HUES64 (cell line): ENCODE measurements at regions not wholly inside any gene's neighbourhood (a gene's known extent, or its start where the extent isn't known, plus 50 kb on each side); places are given as distances from the start of the nearest gene placed in this dataset.

Experiments used
- H3K27ac ChIP-seq: 2 replicates; pipeline ENCODE4 v1.7.0; 2013; ENCODE audit warnings: low read depth, low read length, inconsistent platforms
- H3K27me3 ChIP-seq: 2 replicates; pipeline ENCODE4 v1.6.1; 2013; ENCODE audit warnings: mild to moderate bottlenecking, low read length; ENCODE audit not compliant: insufficient read depth
- H3K36me3 ChIP-seq: 2 replicates; pipeline ENCODE4 v1.6.1; 2013; ENCODE audit warnings: mild to moderate bottlenecking, low read length; ENCODE audit not compliant: insufficient read depth
- H3K4me1 ChIP-seq: 2 replicates; pipeline ENCODE4 v1.6.1; 2013; ENCODE audit warnings: mild to moderate bottlenecking, low read length, moderate library complexity; ENCODE audit not compliant: insufficient read depth
- H3K4me3 ChIP-seq: 2 replicates; pipeline ENCODE4 v1.5.1; 2013; ENCODE audit warnings: mild to moderate bottlenecking, low read length, moderate library complexity
- H3K9ac ChIP-seq: 2 replicates; pipeline ENCODE4 v1.6.1; 2013; ENCODE audit warnings: mild to moderate bottlenecking, low read depth, low read length
- H3K9me3 ChIP-seq: 2 replicates; pipeline ENCODE4 v1.6.1; 2013; ENCODE audit warnings: low read depth, low read length; ENCODE audit not compliant: insufficient read depth
- WGBS: fragments of 150-250, 120-280 bp; methylation state at CpG from one replicate; pipeline ENCODE4 v1.1.7; 2013; ENCODE audit warnings: missing lambda C conversion rate; 5-methylcytosine and 5-hydroxymethylcytosine counted together

- 58% methylated on average over 14 of the region's 16 CpGs for WGBS
- peaks cover 6% of the 10 kb centered on the region for H3K4me1 ChIP-seq
Measured at GRCh38 chr18:78624646-78625279, 354.9 kb upstream of the SALL3 start.

GRCh38 chr18:78625847-78626246 is 353.8 kb upstream of the SALL3 start:
- H3K27me3 ChIP-seq = no peaks in the 10 kb centered on the region
- 96% methylated on average over 4 of the region's 5 CpGs for WGBS
- peaks cover 6% of the 10 kb centered on the region for H3K4me1 ChIP-seq
- no peaks in the 10 kb centered on the region for H3K36me3 ChIP-seq
- H3K4me3 ChIP-seq = no peak overlapping the region
- H3K27ac ChIP-seq = no peak overlapping the region
- no peaks in the 10 kb centered on the region for H3K9me3 ChIP-seq
- no peak overlapping the region for H3K9ac ChIP-seq

More at GRCh38 chr18:78624646-78625279, 354.9 kb upstream of the SALL3 start:
- H3K27ac ChIP-seq = no peak overlapping the region
- H3K4me3 ChIP-seq = no peak overlapping the region
- no peaks in the 10 kb centered on the region for H3K27me3 ChIP-seq
- H3K9me3 ChIP-seq = no peaks in the 10 kb centered on the region
- no peak overlapping the region for H3K9ac ChIP-seq
- no peaks in the 10 kb centered on the region for H3K36me3 ChIP-seq

GRCh38 chr18:78627551-78628346 is 351.9 kb upstream of the SALL3 start:
- Histone ChIP-seq H3K27ac (no peak overlapping the region), H3K4me1 (peaks cover 6% of the 10 kb centered on the region), H3K9ac (no peak overlapping the region), H3K27me3 (no peaks in the 10 kb centered on the region), H3K4me3 (no peak overlapping the region), H3K9me3 (no peaks in the 10 kb centered on the region), H3K36me3 (no peaks in the 10 kb centered on the region)
- 92% methylated on average over 21 of the region's 21 CpGs for WGBS

- H3K27ac ChIP-seq = no peak overlapping the region
- H3K4me1 ChIP-seq = peaks cover 5% of the 10 kb centered on the region
- H3K9me3 ChIP-seq = no peaks in the 10 kb centered on the region
- WGBS = 87% methylated on average over 12 of the region's 15 CpGs
- H3K36me3 ChIP-seq = no peaks in the 10 kb centered on the region
- H3K27me3 ChIP-seq = no peaks in the 10 kb centered on the region
- H3K4me3 ChIP-seq = no peak overlapping the region
- H3K9ac ChIP-seq = no peak overlapping the region
Measured at GRCh38 chr18:78629426-78629825, 350.2 kb upstream of the SALL3 start.

- no peaks in the 10 kb centered on the region for H3K9me3 ChIP-seq
- no peak overlapping the region for H3K9ac ChIP-seq
- WGBS = 84% methylated on average over 17 of the region's 17 CpGs
Measured at GRCh38 chr18:78630356-78630755, 349.3 kb upstream of the SALL3 start.

GRCh38 chr18:78630981-78631510 is 348.6 kb upstream of the SALL3 start:
- Histone ChIP-seq H3K9ac (no peak overlapping the region), H3K27ac (no peak overlapping the region), H3K27me3 (no peaks in the 10 kb centered on the region), H3K36me3 (no peaks in the 10 kb centered on the region), H3K9me3 (no peaks in the 10 kb centered on the region), H3K4me3 (no peak overlapping the region), H3K4me1 (no peaks in the 10 kb centered on the region)
- 86% methylated on average over 13 of the region's 14 CpGs for WGBS

More at GRCh38 chr18:78630356-78630755, 349.3 kb upstream of the SALL3 start:
- Histone ChIP-seq H3K36me3 (no peaks in the 10 kb centered on the region), H3K4me1 (no peaks in the 10 kb centered on the region), H3K27me3 (no peaks in the 10 kb centered on the region), H3K27ac (no peak overlapping the region), H3K4me3 (no peak overlapping the region)

- Histone ChIP-seq H3K27me3 (no peaks in the 10 kb centered on the region), H3K36me3 (no peaks in the 10 kb centered on the region), H3K4me1 (no peaks in the 10 kb centered on the region), H3K9ac (no peak overlapping the region), H3K27ac (no peak overlapping the region), H3K9me3 (no peaks in the 10 kb centered on the region), H3K4me3 (no peak overlapping the region)
- 91% methylated on average over 11 of the region's 11 CpGs for WGBS
Measured at GRCh38 chr18:78632111-78632541, 347.5 kb upstream of the SALL3 start.

GRCh38 chr18:78634061-78634696 is 345.4 kb upstream of the SALL3 start:
- Histone ChIP-seq H3K9ac (no peak overlapping the region), H3K27ac (no peak overlapping the region), H3K36me3 (no peaks in the 10 kb centered on the region), H3K4me3 (no peak overlapping the region), H3K9me3 (no peaks in the 10 kb centered on the region), H3K27me3 (no peaks in the 10 kb centered on the region), H3K4me1 (no peaks in the 10 kb centered on the region)
- WGBS = 86% methylated on average over 20 of the region's 20 CpGs

- H3K27ac ChIP-seq = no peak overlapping the region
- no peaks in the 10 kb centered on the region for H3K4me1 ChIP-seq
- no peaks in the 10 kb centered on the region for H3K9me3 ChIP-seq
- WGBS = 93% methylated on average over 29 of the region's 29 CpGs
- H3K9ac ChIP-seq = no peak overlapping the region
- no peak overlapping the region for H3K4me3 ChIP-seq
- no peaks in the 10 kb centered on the region for H3K27me3 ChIP-seq
- H3K36me3 ChIP-seq = no peaks in the 10 kb centered on the region
Measured at GRCh38 chr18:78635093-78635800, 344.4 kb upstream of the SALL3 start.

- Histone ChIP-seq H3K4me1 (no peaks in the 10 kb centered on the region; the same call in 1 of the 2 replicates), H3K9me3 (no peaks in the 10 kb centered on the region), H3K9ac (no peak overlapping the region), H3K4me3 (no peak overlapping the region), H3K36me3 (no peaks in the 10 kb centered on the region), H3K27ac (no peak overlapping the region), H3K27me3 (no peaks in the 10 kb centered on the region)
- WGBS = 96% methylated on average over 2 of the region's 2 CpGs
Measured at GRCh38 chr18:78636260-78636659, 343.4 kb upstream of the SALL3 start.
